ENCODE measurements at regions not wholly inside any gene's neighbourhood (a gene's known extent, or its start where the extent isn't known, plus 50 kb on each side); places are given as distances from the start of the nearest gene placed in this dataset.

GRCh38 chr18:25510096-25510495, 158.1 kb upstream of the ZNF521 start:
- TF ChIP-seq CTCF (conservative IDR thresholded peaks at IDR 0.05; ENCODE audit: low read depth, low read length), result no peak
- no peak overlapping the region for H3K4me3 ChIP-seq (ENCODE audit: low read depth, low read length)
- no peak for DNase-seq (ENCODE audit: low read depth)

GRCh38 chr18:25503567-25504081, 151.7 kb upstream of the ZNF521 start:
- DNase-seq (ENCODE audit: low read depth), result peak; percentile 84
- TF ChIP-seq CTCF (conservative IDR thresholded peaks at IDR 0.05; ENCODE audit: low read depth, low read length), result no peak
- H3K4me3 ChIP-seq (ENCODE audit: low read depth, low read length), result peak overlapping the region; percentile 45

GRCh38 chr18:25497151-25497794, 145.3 kb upstream of the ZNF521 start:
- TF ChIP-seq CTCF (conservative IDR thresholded peaks at IDR 0.05; ENCODE audit: low read depth, low read length), result no peak
- no peak overlapping the region for H3K4me3 ChIP-seq (ENCODE audit: low read depth, low read length)
- no peak for DNase-seq (ENCODE audit: low read depth)

GRCh38 chr18:25496544-25496943, 144.6 kb upstream of the ZNF521 start:
- no peak for DNase-seq (ENCODE audit: low read depth)
- no peak for TF ChIP-seq CTCF (conservative IDR thresholded peaks at IDR 0.05; ENCODE audit: low read depth, low read length)
- H3K4me3 ChIP-seq (ENCODE audit: low read depth, low read length), result no peak overlapping the region

GRCh38 chr18:25495606-25496005, 143.6 kb upstream of the ZNF521 start:
- no peak overlapping the region for H3K4me3 ChIP-seq (ENCODE audit: low read depth, low read length)
- no peak for TF ChIP-seq CTCF (conservative IDR thresholded peaks at IDR 0.05; ENCODE audit: low read depth, low read length)
- no peak for DNase-seq (ENCODE audit: low read depth)

- no peak for TF ChIP-seq CTCF (conservative IDR thresholded peaks at IDR 0.05; ENCODE audit: low read depth, low read length)
- no peak for DNase-seq (ENCODE audit: low read depth)
- no peak overlapping the region for H3K4me3 ChIP-seq (ENCODE audit: low read depth, low read length)
Measured at GRCh38 chr18:25494888-25495287, 142.9 kb upstream of the ZNF521 start.

GRCh38 chr18:25493401-25493800, 141.4 kb upstream of the ZNF521 start:
- H3K4me3 ChIP-seq (ENCODE audit: low read depth, low read length), result no peak overlapping the region
- TF ChIP-seq CTCF (conservative IDR thresholded peaks at IDR 0.05; ENCODE audit: low read depth, low read length), result no peak
- DNase-seq (ENCODE audit: low read depth), result no peak
